ENCODE measurements at regions not wholly inside any gene's neighbourhood (a gene's known extent, or its start where the extent isn't known, plus 50 kb on each side); places are given as distances from the start of the nearest gene placed in this dataset.

DNA sequence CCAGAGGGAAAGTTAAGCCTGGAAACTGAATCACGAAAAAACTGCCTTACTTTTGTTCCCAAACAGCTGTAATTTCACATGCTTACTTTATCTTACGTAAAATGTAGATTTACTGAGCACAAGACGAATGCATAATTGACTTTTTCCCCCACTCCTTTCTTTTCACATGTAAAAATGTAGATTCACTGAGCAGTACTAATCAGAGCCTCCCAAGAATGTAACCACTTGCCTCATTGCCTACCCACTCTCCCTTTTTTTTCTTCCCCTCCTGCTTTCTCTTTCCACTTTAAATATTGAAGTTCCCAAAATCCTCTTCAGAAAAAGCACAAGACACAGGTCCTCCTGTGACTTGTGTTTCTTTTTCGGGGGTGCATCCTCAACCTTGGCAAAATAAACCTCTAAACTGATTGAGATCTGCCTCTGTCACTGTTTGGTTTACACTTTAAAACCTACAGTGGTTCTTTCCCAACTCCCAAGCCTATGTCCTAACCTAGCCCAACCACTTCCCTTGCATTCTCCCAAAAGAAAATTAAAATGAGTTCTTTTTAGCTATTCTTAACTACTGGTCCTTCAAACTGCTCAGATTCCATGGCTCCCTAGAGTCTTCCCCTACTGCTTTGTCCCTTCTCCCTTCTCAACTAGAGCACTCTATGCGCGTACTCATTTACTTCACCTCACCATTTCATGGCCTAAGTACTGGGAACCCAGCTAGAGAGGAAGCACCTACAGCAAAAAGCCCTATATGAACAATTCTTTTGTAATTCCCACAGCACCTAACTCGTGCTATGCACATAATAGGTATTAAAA lies 236.6 kb upstream of the MKLN1 start:
- Histone ChIP-seq H3K36me3 (ENCODE audit: control insufficient read depth in 2 of 2, insufficient read depth in 2 of 2, low read length in 1 of 2) (no peaks in the 10 kb centered on the region), H3K27ac (ENCODE audit: low read depth in 1 of 2, low read length in 1 of 2) (peak overlapping the region in 1 of 2 donors; percentile 18), H3K27me3 (ENCODE audit: control insufficient read depth in 2 of 2, insufficient read depth in 1 of 2, low read length in 1 of 2) (no peaks in the 10 kb centered on the region), H3K4me3 (ENCODE audit: low read length in 2 of 2) (no peak overlapping the region), H3K4me1 (ENCODE audit: control insufficient read depth in 2 of 2, insufficient read depth in 2 of 2, low read length in 2 of 2) (no peaks in the 10 kb centered on the region), H3K9me3 (ENCODE audit: control insufficient read depth in 2 of 2, insufficient read depth in 1 of 2, low read length in 1 of 2) (no peaks in the 10 kb centered on the region)
- no peak for DNase-seq (ENCODE audit: low read depth in 6 of 9, low spot score in 9 of 9)
- WGBS = 96% methylated on average over 7 of the region's 7 CpGs

DNA sequence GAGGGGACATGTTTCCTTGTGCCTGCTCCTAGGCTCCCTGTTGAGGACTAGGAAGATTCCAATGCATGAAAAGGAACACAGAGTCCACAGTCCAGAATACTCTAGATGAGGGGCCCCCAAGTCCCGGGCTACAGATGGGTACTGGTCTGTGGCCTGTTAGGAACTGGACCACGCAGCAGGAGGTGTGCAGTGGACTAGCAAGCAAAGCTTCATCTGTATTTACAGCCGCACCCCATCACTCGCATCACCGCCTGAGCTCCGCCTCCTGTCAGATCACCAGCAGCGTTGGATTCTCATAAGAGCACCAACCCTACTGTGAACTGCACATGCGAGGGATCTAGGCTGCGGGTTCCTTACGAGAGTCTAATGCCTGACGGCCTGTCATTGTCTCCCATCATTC lies 233.0 kb upstream of the MKLN1 start:
- Histone ChIP-seq H3K27me3 (ENCODE audit: control insufficient read depth in 2 of 2, insufficient read depth in 1 of 2, low read length in 1 of 2) (no peaks in the 10 kb centered on the region), H3K4me1 (ENCODE audit: control insufficient read depth in 2 of 2, insufficient read depth in 2 of 2, low read length in 2 of 2) (no peaks in the 10 kb centered on the region), H3K27ac (ENCODE audit: low read depth in 1 of 2, low read length in 1 of 2) (no peak overlapping the region), H3K36me3 (ENCODE audit: control insufficient read depth in 2 of 2, insufficient read depth in 2 of 2, low read length in 1 of 2) (no peaks in the 10 kb centered on the region), H3K4me3 (ENCODE audit: low read length in 2 of 2) (no peak overlapping the region), H3K9me3 (ENCODE audit: control insufficient read depth in 2 of 2, insufficient read depth in 1 of 2, low read length in 1 of 2) (no peaks in the 10 kb centered on the region)
- no peak for DNase-seq (ENCODE audit: low read depth in 6 of 9, low spot score in 9 of 9)
- WGBS = 94% methylated on average over 11 of the region's 11 CpGs

DNA sequence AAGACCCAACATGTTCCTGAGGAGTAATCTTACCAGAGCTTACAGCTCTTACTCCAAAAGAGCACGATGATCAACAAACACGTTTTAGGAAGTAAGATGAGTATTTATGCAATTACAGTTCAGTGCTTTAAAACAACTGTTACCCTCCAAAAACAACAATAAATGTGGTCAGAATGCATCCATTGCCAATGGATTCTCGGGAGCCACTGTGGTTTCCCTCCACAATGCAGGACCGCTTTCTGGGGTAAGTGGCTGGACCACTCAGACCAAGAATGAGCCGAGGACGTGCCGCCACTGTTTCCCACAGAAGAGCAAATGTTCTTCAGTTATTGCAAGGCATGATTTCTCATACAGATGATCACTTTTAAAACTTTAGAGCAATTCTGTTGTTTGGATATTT lies 232.3 kb upstream of the MKLN1 start:
- Histone ChIP-seq H3K36me3 (ENCODE audit: control insufficient read depth in 2 of 2, insufficient read depth in 2 of 2, low read length in 1 of 2) (no peaks in the 10 kb centered on the region), H3K4me1 (ENCODE audit: control insufficient read depth in 2 of 2, insufficient read depth in 2 of 2, low read length in 2 of 2) (no peaks in the 10 kb centered on the region), H3K4me3 (ENCODE audit: low read length in 2 of 2) (no peak overlapping the region), H3K27me3 (ENCODE audit: control insufficient read depth in 2 of 2, insufficient read depth in 1 of 2, low read length in 1 of 2) (no peaks in the 10 kb centered on the region), H3K27ac (ENCODE audit: low read depth in 1 of 2, low read length in 1 of 2) (no peak overlapping the region), H3K9me3 (ENCODE audit: control insufficient read depth in 2 of 2, insufficient read depth in 1 of 2, low read length in 1 of 2) (no peaks in the 10 kb centered on the region)
- WGBS = 93% methylated on average over 7 of the region's 7 CpGs
- DNase-seq (ENCODE audit: low read depth in 6 of 9, low spot score in 9 of 9) = no peak

GRCh38 chr7:131096267-131096927 lies 231.3 kb upstream of the MKLN1 start:
- no peak for DNase-seq (ENCODE audit: low read depth in 6 of 9, low spot score in 9 of 9)
- 97% methylated on average over 7 of the region's 7 CpGs for WGBS
- Histone ChIP-seq H3K4me1 (ENCODE audit: control insufficient read depth in 2 of 2, insufficient read depth in 2 of 2, low read length in 2 of 2) (no peaks in the 10 kb centered on the region), H3K4me3 (ENCODE audit: low read length in 2 of 2) (no peak overlapping the region), H3K27ac (ENCODE audit: low read depth in 1 of 2, low read length in 1 of 2) (no peak overlapping the region), H3K9me3 (ENCODE audit: control insufficient read depth in 2 of 2, insufficient read depth in 1 of 2, low read length in 1 of 2) (no peaks in the 10 kb centered on the region), H3K27me3 (ENCODE audit: control insufficient read depth in 2 of 2, insufficient read depth in 1 of 2, low read length in 1 of 2) (no peaks in the 10 kb centered on the region), H3K36me3 (ENCODE audit: control insufficient read depth in 2 of 2, insufficient read depth in 2 of 2, low read length in 1 of 2) (no peaks in the 10 kb centered on the region)

DNA sequence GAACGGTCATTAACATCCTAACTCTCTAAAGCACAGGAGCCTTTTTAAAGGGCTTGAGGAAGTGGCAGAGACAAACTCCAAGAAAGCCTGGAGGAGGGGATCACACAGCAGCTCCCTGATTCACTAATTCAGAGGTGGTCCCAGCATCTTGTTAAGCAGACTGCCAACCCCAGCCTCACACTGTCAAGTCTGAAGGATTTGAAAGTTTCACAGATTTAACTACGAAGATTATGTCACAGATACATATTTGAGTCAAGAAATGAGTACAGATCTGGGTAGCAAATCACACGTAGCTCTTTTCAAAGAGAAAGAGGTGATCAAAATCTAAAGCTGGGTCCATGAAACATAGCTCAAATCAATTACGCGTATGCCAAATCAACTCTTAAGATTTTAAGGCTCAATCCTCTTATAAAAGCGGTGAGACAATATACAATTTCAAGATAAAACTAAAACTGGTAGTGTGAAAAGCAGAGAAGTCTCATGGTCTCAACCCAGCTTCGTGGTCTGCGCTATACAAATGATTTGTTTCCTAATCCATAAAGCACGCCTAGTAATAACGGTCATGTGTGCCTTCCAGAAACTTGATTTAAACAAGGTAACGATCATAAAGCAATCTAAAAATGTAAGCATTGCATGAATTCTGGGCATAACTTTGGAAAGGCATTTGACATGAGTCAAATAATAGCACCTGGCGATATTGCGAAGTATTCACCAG lies 229.9 kb upstream of the MKLN1 start:
- no peak overlapping the region for H3K27ac ChIP-seq (ENCODE audit: low read depth in 1 of 2, low read length in 1 of 2)
- H3K4me3 ChIP-seq (ENCODE audit: low read length in 2 of 2) = no peak overlapping the region
- no peaks in the 10 kb centered on the region for H3K27me3 ChIP-seq (ENCODE audit: control insufficient read depth in 2 of 2, insufficient read depth in 1 of 2, low read length in 1 of 2)
- H3K9me3 ChIP-seq (ENCODE audit: control insufficient read depth in 2 of 2, insufficient read depth in 1 of 2, low read length in 1 of 2) = no peaks in the 10 kb centered on the region
- H3K36me3 ChIP-seq (ENCODE audit: control insufficient read depth in 2 of 2, insufficient read depth in 2 of 2, low read length in 1 of 2) = no peaks in the 10 kb centered on the region
- DNase-seq (ENCODE audit: low read depth in 6 of 9, low spot score in 9 of 9) = no peak
- WGBS = 89% methylated on average over 13 of the region's 13 CpGs
- H3K4me1 ChIP-seq (ENCODE audit: control insufficient read depth in 2 of 2, insufficient read depth in 2 of 2, low read length in 2 of 2) = no peaks in the 10 kb centered on the region

- no peak for DNase-seq (ENCODE audit: low read depth in 6 of 9, low spot score in 9 of 9)
- Histone ChIP-seq H3K27me3 (ENCODE audit: control insufficient read depth in 2 of 2, insufficient read depth in 1 of 2, low read length in 1 of 2) (no peaks in the 10 kb centered on the region), H3K27ac (ENCODE audit: low read depth in 1 of 2, low read length in 1 of 2) (no peak overlapping the region), H3K36me3 (ENCODE audit: control insufficient read depth in 2 of 2, insufficient read depth in 2 of 2, low read length in 1 of 2) (no peaks in the 10 kb centered on the region), H3K4me1 (ENCODE audit: control insufficient read depth in 2 of 2, insufficient read depth in 2 of 2, low read length in 2 of 2) (no peaks in the 10 kb centered on the region), H3K9me3 (ENCODE audit: control insufficient read depth in 2 of 2, insufficient read depth in 1 of 2, low read length in 1 of 2) (no peaks in the 10 kb centered on the region), H3K4me3 (ENCODE audit: low read length in 2 of 2) (no peak overlapping the region)
- WGBS = over 99% methylated on average over 3 of the region's 3 CpGs
Measured at GRCh38 chr7:131098527-131098926, 229.1 kb upstream of the MKLN1 start.

- DNase-seq (ENCODE audit: low read depth in 6 of 9, low spot score in 9 of 9) = peak in 1 of 9 donors; percentile 10
- Histone ChIP-seq H3K4me3 (ENCODE audit: low read length in 2 of 2) (no peak overlapping the region), H3K27ac (ENCODE audit: low read depth in 1 of 2, low read length in 1 of 2) (no peak overlapping the region), H3K4me1 (ENCODE audit: control insufficient read depth in 2 of 2, insufficient read depth in 2 of 2, low read length in 2 of 2) (peaks cover 2 to 6% of the 10 kb centered on the region in 2 donors), H3K27me3 (ENCODE audit: control insufficient read depth in 2 of 2, insufficient read depth in 1 of 2, low read length in 1 of 2) (peaks cover 0 to 3% of the 10 kb centered on the region in 2 donors), H3K36me3 (ENCODE audit: control insufficient read depth in 2 of 2, insufficient read depth in 2 of 2, low read length in 1 of 2) (no peaks in the 10 kb centered on the region), H3K9me3 (ENCODE audit: control insufficient read depth in 2 of 2, insufficient read depth in 1 of 2, low read length in 1 of 2) (no peaks in the 10 kb centered on the region)
- 93% methylated on average over 10 of the region's 10 CpGs for whole genome bisulfite sequencing
Measured at GRCh38 chr7:131100357-131101054, 227.2 kb upstream of the MKLN1 start.

- peaks cover 0 to 6% of the 10 kb centered on the region in 2 donors for H3K9me3 ChIP-seq (ENCODE audit: control insufficient read depth in 2 of 2, insufficient read depth in 1 of 2, low read length in 1 of 2)
- 80% methylated on average over 4 of the region's 4 CpGs for WGBS
- DNase-seq (ENCODE audit: low read depth in 6 of 9, low spot score in 9 of 9) = no peak
- no peak overlapping the region for H3K4me3 ChIP-seq (ENCODE audit: low read length in 2 of 2)
- peaks cover 6 to 23% of the 10 kb centered on the region in 2 donors for H3K27me3 ChIP-seq (ENCODE audit: control insufficient read depth in 2 of 2, insufficient read depth in 1 of 2, low read length in 1 of 2)
- H3K36me3 ChIP-seq (ENCODE audit: control insufficient read depth in 2 of 2, insufficient read depth in 2 of 2, low read length in 1 of 2) = no peaks in the 10 kb centered on the region
- peaks cover 8 to 28% of the 10 kb centered on the region in 2 donors for H3K4me1 ChIP-seq (ENCODE audit: control insufficient read depth in 2 of 2, insufficient read depth in 2 of 2, low read length in 2 of 2)
- H3K27ac ChIP-seq (ENCODE audit: low read depth in 1 of 2, low read length in 1 of 2) = no peak overlapping the region
Measured at GRCh38 chr7:131103997-131104396, 223.7 kb upstream of the MKLN1 start.
